ENCODE measurements at regions not wholly inside any gene's neighbourhood (a gene's known extent, or its start where the extent isn't known, plus 50 kb on each side); places are given as distances from the start of the nearest gene placed in this dataset.

DNA sequence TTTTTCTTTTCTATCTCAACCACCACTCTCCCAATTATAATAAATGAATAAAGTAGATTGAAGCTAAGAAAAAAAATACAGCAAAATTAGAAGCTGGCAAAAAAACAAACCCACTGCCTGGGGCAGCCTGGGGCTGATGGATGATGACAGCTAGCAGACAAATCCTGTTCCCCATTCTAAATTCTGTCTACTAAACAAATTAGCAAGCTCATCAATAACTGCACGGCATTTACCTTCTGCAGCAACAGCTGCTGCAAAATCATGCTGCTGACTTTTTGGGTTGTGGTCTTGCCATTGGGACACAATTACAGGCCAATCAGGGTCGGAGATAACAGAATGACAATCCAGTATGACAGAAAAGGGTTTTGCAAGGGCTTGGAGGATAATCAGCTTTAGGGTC lies 443.6 kb upstream of the SOX5 start:
- TF ChIP-seq CTCF (IDR thresholded peaks at IDR 0.05; ENCODE audit: insufficient read depth, low read length, poor library complexity, severe bottlenecking), result no peak
- no peaks in the 10 kb centered on the region for H3K36me3 ChIP-seq (ENCODE audit: control insufficient read depth, insufficient read depth, low read length)
- DNase-seq (ENCODE audit: low read depth), result no peak
- H3K4me3 ChIP-seq (ENCODE audit: low read depth, low read length), result no peak overlapping the region
- H3K27me3 ChIP-seq (ENCODE audit: control insufficient read depth, insufficient read depth, low read length), result no peaks in the 10 kb centered on the region

DNA sequence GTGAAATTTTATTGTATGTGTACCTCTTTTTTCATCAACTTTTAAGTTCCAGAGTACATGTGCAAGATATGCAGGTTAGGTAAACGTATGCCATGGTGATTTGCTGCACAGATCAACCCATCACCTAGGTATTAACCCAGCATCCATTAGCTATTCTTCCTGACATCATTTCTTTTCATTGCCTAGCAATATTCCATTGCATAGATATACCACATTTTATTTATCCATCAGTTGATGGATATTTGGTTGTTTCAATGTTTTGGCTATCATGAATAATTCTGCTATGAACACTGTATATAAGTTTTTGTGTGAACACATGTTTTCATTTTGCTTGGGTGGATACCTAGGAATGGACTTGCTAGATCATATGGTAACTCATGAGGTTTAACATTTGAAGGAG lies 439.9 kb upstream of the SOX5 start:
- no peaks in the 10 kb centered on the region for H3K27me3 ChIP-seq (ENCODE audit: control insufficient read depth, insufficient read depth, low read length)
- no peak for DNase-seq (ENCODE audit: low read depth)
- no peaks in the 10 kb centered on the region for H3K36me3 ChIP-seq (ENCODE audit: control insufficient read depth, insufficient read depth, low read length)
- no peak for TF ChIP-seq CTCF (IDR thresholded peaks at IDR 0.05; ENCODE audit: insufficient read depth, low read length, poor library complexity, severe bottlenecking)
- no peak overlapping the region for H3K4me3 ChIP-seq (ENCODE audit: low read depth, low read length)

DNA sequence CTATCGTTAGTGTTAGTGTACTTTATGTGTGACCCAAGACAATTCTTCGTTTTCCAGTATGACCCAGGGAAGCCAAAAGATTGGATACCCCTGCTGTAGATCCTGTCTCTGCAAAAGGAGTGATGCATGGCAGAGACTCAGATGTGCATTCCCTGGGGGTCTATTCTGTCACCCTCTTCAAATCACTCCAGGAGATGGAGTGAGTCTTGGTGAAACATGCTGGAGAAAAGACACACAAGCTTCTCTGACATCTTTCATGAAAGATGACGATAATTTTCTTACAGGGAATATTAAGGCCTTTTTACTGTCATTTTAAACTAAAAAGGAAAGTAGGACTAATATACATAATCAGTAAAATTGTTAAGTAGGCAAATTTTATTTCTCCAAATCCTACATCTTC lies 437.9 kb upstream of the SOX5 start:
- H3K4me3 ChIP-seq (ENCODE audit: low read depth, low read length), result no peak overlapping the region
- H3K36me3 ChIP-seq (ENCODE audit: control insufficient read depth, insufficient read depth, low read length), result no peaks in the 10 kb centered on the region
- DNase-seq (ENCODE audit: low read depth), result no peak
- no peak for TF ChIP-seq CTCF (IDR thresholded peaks at IDR 0.05; ENCODE audit: insufficient read depth, low read length, poor library complexity, severe bottlenecking)
- H3K27me3 ChIP-seq (ENCODE audit: control insufficient read depth, insufficient read depth, low read length), result no peaks in the 10 kb centered on the region

DNA sequence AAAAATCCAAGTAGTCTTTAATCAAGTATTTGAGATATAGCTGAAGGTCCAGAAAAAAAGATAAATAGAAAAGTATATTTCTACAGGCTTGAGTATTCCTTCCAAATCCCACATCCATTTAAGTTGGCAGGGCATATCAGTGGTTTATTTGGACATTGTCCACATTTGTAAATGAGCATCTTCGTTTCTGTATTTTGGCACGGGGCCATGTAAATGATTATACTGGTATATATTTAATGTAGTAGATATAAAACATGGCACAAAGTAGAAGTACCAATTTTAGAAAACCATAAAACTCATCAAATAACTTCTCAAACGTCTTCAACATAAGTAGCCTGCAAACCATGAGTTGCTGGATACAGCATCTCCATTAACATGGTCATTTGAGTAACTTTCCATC lies 437.4 kb upstream of the SOX5 start:
- DNase-seq (ENCODE audit: low read depth), result no peak
- Histone ChIP-seq H3K27me3 (ENCODE audit: control insufficient read depth, insufficient read depth, low read length) (no peaks in the 10 kb centered on the region), H3K36me3 (ENCODE audit: control insufficient read depth, insufficient read depth, low read length) (no peaks in the 10 kb centered on the region), H3K4me3 (ENCODE audit: low read depth, low read length) (no peak overlapping the region)
- no peak for TF ChIP-seq CTCF (IDR thresholded peaks at IDR 0.05; ENCODE audit: insufficient read depth, low read length, poor library complexity, severe bottlenecking)

DNA sequence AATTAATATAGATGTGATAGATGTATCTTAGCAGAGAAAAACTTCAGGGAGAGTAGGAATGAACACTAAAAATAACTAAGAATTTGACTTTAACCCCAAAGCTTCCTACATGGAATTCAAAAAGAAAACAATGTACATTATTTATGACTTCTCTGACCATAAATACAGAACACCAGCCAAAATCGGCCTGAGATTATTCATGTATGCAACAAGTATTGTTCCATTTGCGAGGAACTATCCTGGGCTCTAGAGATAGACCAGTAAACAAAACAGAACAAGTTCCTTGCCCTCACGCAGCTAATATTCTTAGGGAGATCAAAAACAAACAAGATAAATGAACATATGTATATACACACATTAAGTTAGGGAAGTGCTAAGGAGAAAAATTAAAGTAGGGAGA lies 432.3 kb upstream of the SOX5 start:
- H3K36me3 ChIP-seq (ENCODE audit: control insufficient read depth, insufficient read depth, low read length), result no peaks in the 10 kb centered on the region
- H3K4me3 ChIP-seq (ENCODE audit: low read depth, low read length), result no peak overlapping the region
- no peak for TF ChIP-seq CTCF (IDR thresholded peaks at IDR 0.05; ENCODE audit: insufficient read depth, low read length, poor library complexity, severe bottlenecking)
- H3K27me3 ChIP-seq (ENCODE audit: control insufficient read depth, insufficient read depth, low read length), result no peaks in the 10 kb centered on the region
- no peak for DNase-seq (ENCODE audit: low read depth)

DNA sequence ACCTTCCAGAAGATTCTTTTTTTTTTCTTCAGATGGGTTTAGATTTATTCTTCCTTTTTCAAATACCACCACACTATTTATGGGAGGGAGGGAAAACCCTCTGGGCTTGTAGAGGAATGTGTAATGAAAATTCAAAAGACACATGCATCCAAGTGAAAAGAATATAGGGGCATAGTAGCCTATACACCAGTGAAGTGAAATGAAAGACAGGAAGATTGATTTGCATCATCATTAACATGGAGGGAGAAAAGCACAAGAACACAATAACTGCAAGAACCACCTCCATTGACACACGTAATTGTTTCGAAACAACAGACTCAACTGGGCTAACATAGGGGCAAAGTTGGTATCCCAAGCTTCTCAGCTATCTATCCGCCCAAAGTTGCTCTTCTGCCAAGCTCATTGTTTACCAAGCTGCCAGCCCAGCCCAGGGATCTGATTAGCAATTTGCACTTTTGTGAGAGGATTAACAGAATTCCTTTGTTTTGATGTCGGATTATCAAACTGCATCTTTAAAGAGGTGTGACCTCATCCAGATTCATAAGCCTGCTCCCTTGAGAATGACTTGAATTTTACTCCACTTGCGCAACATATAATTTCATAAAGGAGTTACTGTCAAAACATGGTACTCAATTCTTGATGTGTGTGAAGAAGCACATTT lies 430.5 kb upstream of the SOX5 start:
- H3K27me3 ChIP-seq (ENCODE audit: control insufficient read depth, insufficient read depth, low read length), result no peaks in the 10 kb centered on the region
- H3K4me3 ChIP-seq (ENCODE audit: low read depth, low read length), result no peak overlapping the region
- H3K36me3 ChIP-seq (ENCODE audit: control insufficient read depth, insufficient read depth, low read length), result no peaks in the 10 kb centered on the region
- DNase-seq (ENCODE audit: low read depth), result no peak
- no peak for TF ChIP-seq CTCF (IDR thresholded peaks at IDR 0.05; ENCODE audit: insufficient read depth, low read length, poor library complexity, severe bottlenecking)

Measured in kidney epithelial cell (primary cell).